ENCODE measurements at regions not wholly inside any gene's neighbourhood (a gene's known extent, or its start where the extent isn't known, plus 50 kb on each side); places are given as distances from the start of the nearest gene placed in this dataset.
"Not testable (repeated sequence)": the region's sequence is repeated elsewhere in the genome, so short reads cannot be mapped to it uniquely, and the experiment has no call there.

DNA sequence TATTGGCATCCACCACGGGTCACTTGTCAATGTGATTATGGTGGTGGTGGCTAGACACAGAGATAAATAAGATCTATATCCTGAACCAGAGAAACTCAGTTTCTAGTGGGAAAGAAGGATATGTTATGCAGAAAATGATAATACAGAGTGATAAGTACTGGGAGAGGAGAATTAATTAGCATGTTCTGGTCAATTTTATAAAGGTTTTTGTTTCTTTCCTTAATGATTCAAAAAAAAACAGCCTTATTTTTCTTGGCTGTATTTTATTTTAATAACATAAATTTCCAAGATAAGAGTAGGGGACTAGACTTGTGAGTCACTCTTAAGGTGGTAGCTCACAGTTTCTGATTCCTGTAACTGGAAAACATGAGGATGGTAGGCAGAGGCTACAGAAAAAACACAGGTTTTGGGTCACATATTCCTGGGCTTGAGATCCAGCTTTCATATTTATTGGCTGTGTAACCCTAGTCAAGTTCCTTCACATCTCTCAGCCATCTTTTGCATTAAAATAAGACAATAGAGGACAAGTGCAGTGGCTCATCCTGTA, 350.3 kb upstream of the RPS23 start:
- TF ChIP-seq POLR2A (IDR thresholded peaks at IDR 0.05) (no peak), POLR2AphosphoS5 (IDR thresholded peaks at IDR 0.05) (no peak), EP300 (IDR thresholded peaks at IDR 0.05) (no peak)
- TF ChIP-seq, protein P1, sequence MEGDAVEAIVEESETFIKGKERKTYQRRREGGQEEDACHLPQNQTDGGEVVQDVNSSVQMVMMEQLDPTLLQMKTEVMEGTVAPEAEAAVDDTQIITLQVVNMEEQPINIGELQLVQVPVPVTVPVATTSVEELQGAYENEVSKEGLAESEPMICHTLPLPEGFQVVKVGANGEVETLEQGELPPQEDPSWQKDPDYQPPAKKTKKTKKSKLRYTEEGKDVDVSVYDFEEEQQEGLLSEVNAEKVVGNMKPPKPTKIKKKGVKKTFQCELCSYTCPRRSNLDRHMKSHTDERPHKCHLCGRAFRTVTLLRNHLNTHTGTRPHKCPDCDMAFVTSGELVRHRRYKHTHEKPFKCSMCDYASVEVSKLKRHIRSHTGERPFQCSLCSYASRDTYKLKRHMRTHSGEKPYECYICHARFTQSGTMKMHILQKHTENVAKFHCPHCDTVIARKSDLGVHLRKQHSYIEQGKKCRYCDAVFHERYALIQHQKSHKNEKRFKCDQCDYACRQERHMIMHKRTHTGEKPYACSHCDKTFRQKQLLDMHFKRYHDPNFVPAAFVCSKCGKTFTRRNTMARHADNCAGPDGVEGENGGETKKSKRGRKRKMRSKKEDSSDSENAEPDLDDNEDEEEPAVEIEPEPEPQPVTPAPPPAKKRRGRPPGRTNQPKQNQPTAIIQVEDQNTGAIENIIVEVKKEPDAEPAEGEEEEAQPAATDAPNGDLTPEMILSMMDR (IDR thresholded peaks at IDR 0.05), result no peak
- no peak overlapping the region for H3K4me3 ChIP-seq
- H3K36me3 ChIP-seq, result no peaks in the 10 kb centered on the region
- DNase-seq (no peak), ATAC-seq (ENCODE audit: low FRiP score in 2 of 2) (no peak)
- H3K9me3 ChIP-seq, result no peaks in the 10 kb centered on the region
- H3K27ac ChIP-seq, result no peak overlapping the region
- no peaks in the 10 kb centered on the region for H3K27me3 ChIP-seq
- WGBS, 2 donors, result 46 to 65% methylated on average over 1 of the region's 1 CpG
- peaks cover 0 to 4% (median 0%) of the 10 kb centered on the region in 4 donors for H3K4me1 ChIP-seq

DNA sequence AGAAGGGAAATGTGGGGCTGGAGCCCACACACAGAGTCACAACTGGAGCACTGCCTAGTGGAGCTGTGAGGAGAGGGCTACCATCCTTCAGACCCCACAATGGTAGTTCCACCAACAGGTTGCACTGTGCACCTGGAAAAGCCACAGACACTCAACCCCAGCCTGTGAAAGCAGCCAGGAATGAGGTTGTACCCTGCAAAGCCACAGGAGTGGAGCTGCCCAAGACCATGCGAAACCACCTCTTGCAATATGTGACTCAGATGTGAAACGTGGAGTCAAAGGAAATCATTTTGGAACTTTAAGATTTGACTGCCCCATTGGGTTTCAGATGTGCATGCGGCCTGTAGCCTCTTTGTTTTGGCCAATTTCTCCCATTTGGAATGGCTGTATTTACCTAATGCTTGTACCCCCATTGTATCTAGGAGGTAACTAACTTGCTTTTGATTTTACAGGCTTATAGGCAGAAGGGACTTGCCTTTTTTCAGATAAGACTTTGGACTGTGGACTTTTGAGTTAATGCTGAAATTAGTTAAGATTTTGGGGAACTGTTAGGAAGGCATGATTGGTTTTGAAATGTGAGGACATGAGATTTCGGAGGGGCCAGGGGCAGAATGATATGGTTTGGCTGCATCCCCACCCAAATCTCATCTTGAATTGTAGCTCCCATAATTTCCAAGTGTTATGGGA, 348.9 kb upstream of the RPS23 start:
- H3K4me3 ChIP-seq; H3K4me1 ChIP-seq; H3K27ac ChIP-seq; H3K9me3 ChIP-seq; ATAC-seq (ENCODE audit: low FRiP score in 2 of 2); DNase-seq; H3K27me3 ChIP-seq; H3K36me3 ChIP-seq: not testable (repeated sequence)
- 81 to 91% methylated on average over 4 of the region's 4 CpGs for WGBS, 2 donors

- not testable (repeated sequence) for ATAC-seq (ENCODE audit: low FRiP score in 2 of 2); DNase-seq; H3K4me1 ChIP-seq; H3K36me3 ChIP-seq; H3K27ac ChIP-seq; H3K4me3 ChIP-seq; H3K9me3 ChIP-seq; H3K27me3 ChIP-seq
- 89% methylated on average over 1 of the region's 1 CpG for WGBS, 2 donors
Measured at GRCh38 chr5:82626012-82626411, 347.9 kb upstream of the RPS23 start.

DNA sequence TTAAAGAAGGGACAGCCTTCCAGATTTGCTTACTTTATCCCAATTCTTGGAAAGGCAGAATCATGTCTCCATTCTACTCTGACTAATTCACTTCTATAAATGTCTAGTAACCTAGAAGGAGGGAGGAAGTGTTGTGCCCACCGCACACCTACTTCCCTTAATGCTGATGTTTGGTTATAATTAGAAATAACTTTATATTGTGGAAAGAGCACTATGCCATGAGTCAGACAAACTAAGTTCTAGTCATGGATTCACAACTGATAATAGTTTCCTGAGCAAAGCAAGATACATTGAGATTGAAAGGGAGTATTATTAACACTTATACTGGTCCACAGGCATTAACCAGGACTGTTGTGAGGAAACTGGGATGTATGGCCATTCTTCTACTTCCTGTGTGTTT, 345.9 kb upstream of the RPS23 start:
- Histone ChIP-seq H3K9me3 (no peaks in the 10 kb centered on the region), H3K4me3 (no peak overlapping the region), H3K4me1 (no peaks in the 10 kb centered on the region), H3K27ac (no peak overlapping the region), H3K36me3 (no peaks in the 10 kb centered on the region), H3K27me3 (no peaks in the 10 kb centered on the region)
- no peak for TF ChIP-seq POLR2A (IDR thresholded peaks at IDR 0.05)
- TF ChIP-seq EP300 (IDR thresholded peaks at IDR 0.05), result no peak
- ATAC-seq (ENCODE audit: low FRiP score in 2 of 2) (no peak), DNase-seq (no peak)
- 54 to 76% methylated on average over 1 of the region's 1 CpG for WGBS, 2 donors

DNA sequence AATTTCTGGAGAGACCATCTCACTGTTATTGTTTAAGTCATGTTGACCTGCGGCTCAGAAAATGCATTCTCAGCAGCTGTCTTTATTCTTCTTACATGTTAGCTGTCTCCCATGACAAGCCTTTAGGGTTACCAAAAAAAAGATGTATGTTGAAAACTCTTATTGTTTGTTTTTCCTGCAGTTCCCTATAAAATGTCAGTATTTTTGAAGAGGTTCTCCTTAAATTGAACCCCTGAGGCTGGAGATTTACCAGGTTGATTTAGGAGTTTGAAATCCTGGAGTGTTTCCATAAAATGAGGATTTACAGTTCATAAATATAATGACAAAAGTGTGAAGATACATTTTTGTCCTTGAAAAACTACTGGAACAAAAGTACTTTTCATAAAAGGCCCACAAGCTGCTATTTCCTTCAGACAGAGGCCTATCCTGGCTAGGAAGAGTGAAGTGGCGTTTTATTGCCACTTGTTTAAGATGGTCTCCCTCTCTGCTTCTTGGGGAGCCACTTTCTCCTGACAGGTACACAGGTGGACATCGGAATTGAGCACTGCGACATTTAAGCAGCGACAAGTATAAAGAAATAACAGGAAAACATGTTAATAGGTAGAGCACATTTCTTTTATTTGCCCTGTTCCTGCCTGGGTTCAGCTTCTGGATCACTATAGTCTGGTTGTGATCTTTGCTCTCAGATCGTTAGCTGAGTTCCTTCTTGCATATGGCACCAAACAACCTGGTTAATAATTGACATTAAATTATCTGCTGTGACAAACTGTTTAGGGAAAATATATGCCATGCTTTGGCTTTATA, 344.8 kb upstream of the RPS23 start:
- DNase-seq, result no peak
- no peaks in the 10 kb centered on the region for H3K27me3 ChIP-seq
- TF ChIP-seq EP300 (IDR thresholded peaks at IDR 0.05) (no peak), POLR2A (IDR thresholded peaks at IDR 0.05) (no peak), POLR2AphosphoS5 (IDR thresholded peaks at IDR 0.05) (no peak)
- TF ChIP-seq, protein P1 (IDR thresholded peaks at IDR 0.05), result no peak
- ATAC-seq (ENCODE audit: low FRiP score in 2 of 2), result no peak
- no peaks in the 10 kb centered on the region for H3K36me3 ChIP-seq
- H3K4me1 ChIP-seq, result no peaks in the 10 kb centered on the region
- H3K4me3 ChIP-seq, result no peak overlapping the region
- no peaks in the 10 kb centered on the region for H3K9me3 ChIP-seq
- WGBS, 2 donors, result 85 to 86% methylated on average over 6 of the region's 6 CpGs
- H3K27ac ChIP-seq, result no peak overlapping the region

DNA sequence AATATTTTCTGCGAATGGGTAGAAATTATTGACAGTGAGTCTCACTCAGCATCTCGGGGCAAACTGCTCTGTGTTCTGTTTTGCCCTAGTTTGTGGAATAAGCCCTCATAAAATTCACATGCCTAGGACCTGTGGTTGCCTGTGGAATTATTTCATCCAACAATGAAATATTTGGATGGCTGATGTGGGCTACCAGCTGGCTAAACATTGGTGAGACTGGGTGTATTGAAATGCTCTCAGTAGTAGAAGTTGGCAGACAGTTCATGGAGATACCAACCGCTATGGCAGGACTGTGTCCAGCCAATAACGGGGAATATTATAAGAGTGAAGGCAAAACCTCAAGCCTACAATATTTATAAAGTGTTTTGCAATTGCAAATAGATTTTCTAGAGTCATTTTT, 344.1 kb upstream of the RPS23 start:
- Histone ChIP-seq H3K27me3 (no peaks in the 10 kb centered on the region), H3K4me3 (no peak overlapping the region), H3K9me3 (no peaks in the 10 kb centered on the region), H3K27ac (no peak overlapping the region), H3K36me3 (no peaks in the 10 kb centered on the region), H3K4me1 (no peaks in the 10 kb centered on the region)
- 87 to 90% methylated on average over 4 of the region's 4 CpGs for WGBS, 2 donors
- no peak for TF ChIP-seq POLR2A (IDR thresholded peaks at IDR 0.05)
- TF ChIP-seq, protein P1 (IDR thresholded peaks at IDR 0.05), result no peak
- no peak for TF ChIP-seq POLR2AphosphoS5 (IDR thresholded peaks at IDR 0.05)
- no peak for TF ChIP-seq EP300 (IDR thresholded peaks at IDR 0.05)
- ATAC-seq (ENCODE audit: low FRiP score in 2 of 2) (no peak), DNase-seq (no peak)

All from upper lobe of left lung (tissue), 6 donors.